ENCODE measurements at regions not wholly inside any gene's neighbourhood (a gene's known extent, or its start where the extent isn't known, plus 50 kb on each side); places are given as distances from the start of the nearest gene placed in this dataset.
A peak's percentile ranks its signal among the peaks of the same experiment; 100 is the strongest.

- Histone ChIP-seq H3K4me3 (no peak overlapping the region), H3K27ac (no peak overlapping the region), H3K4me1 (no peaks in the 10 kb centered on the region), H3K27me3 (no peaks in the 10 kb centered on the region), H3K9me3 (no peaks in the 10 kb centered on the region), H3K36me3 (no peaks in the 10 kb centered on the region)
- in situ Hi-C loops (cut with MboI; ENCODE audit: low sequenced_read_pairs in 4 of 4) (no loop called here), intact Hi-C loops (cut with DNase I; ENCODE audit: low total_unique reads) (no loop called here)
- DNase-seq, result no peak
- ATAC-seq, result no peak
- TF ChIP-seq POLR2A (IDR thresholded peaks at IDR 0.05) (no peak), CTCF (IDR thresholded peaks at IDR 0.05 in 4 of 5, conservative IDR thresholded peaks at IDR 0.05 in 1 of 5) (no peak)
Observed at GRCh38 chr19:23855676-23856075, 59.0 kb upstream of the ZNF726 start.

- TF ChIP-seq POLR2A (IDR thresholded peaks at IDR 0.05) (no peak), CTCF (IDR thresholded peaks at IDR 0.05 in 4 of 5, conservative IDR thresholded peaks at IDR 0.05 in 1 of 5) (no peak)
- Histone ChIP-seq H3K9me3 (no peaks in the 10 kb centered on the region), H3K4me1 (no peaks in the 10 kb centered on the region), H3K27me3 (no peaks in the 10 kb centered on the region), H3K4me3 (no peak overlapping the region), H3K27ac (no peak overlapping the region), H3K36me3 (no peaks in the 10 kb centered on the region)
- in situ Hi-C loops (cut with MboI; ENCODE audit: low sequenced_read_pairs in 4 of 4), result no loop called here
- no peak for DNase-seq
- ATAC-seq, result no peak
- intact Hi-C loops (cut with DNase I; ENCODE audit: low total_unique reads), result no loop called here
Observed at GRCh38 chr19:23851966-23852365, 62.7 kb upstream of the ZNF726 start.

GRCh38 chr19:23832717-23833327, 74.1 kb upstream of the ZNF681 start:
- intact Hi-C loops (cut with DNase I; ENCODE audit: low total_unique reads) (no loop called here), in situ Hi-C loops (cut with MboI; ENCODE audit: low sequenced_read_pairs in 4 of 4) (no loop called here)
- Histone ChIP-seq H3K27ac (no peak overlapping the region), H3K9me3 (peaks cover 0 to 5% (median 2%) of the 10 kb centered on the region in 3 donors), H3K4me3 (peak overlapping the region in 1 of 4 donors; percentile 44), H3K4me1 (no peaks in the 10 kb centered on the region), H3K27me3 (no peaks in the 10 kb centered on the region), H3K36me3 (no peaks in the 10 kb centered on the region)
- ATAC-seq, result no peak
- TF ChIP-seq POLR2A (IDR thresholded peaks at IDR 0.05) (no peak), CTCF (IDR thresholded peaks at IDR 0.05 in 4 of 5, conservative IDR thresholded peaks at IDR 0.05 in 1 of 5) (no peak)
- no peak for DNase-seq

- no peak overlapping the region for H3K27ac ChIP-seq
- no peaks in the 10 kb centered on the region for H3K36me3 ChIP-seq
- DNase-seq, result no peak
- ATAC-seq, result no peak
- no peaks in the 10 kb centered on the region for H3K27me3 ChIP-seq
- intact Hi-C loops (cut with DNase I; ENCODE audit: low total_unique reads) (no loop called here), in situ Hi-C loops (cut with MboI; ENCODE audit: low sequenced_read_pairs in 4 of 4) (no loop called here)
- H3K4me1 ChIP-seq, result no peaks in the 10 kb centered on the region
- H3K4me3 ChIP-seq, result no peak overlapping the region
- peaks cover 0 to 3% (median 0%) of the 10 kb centered on the region in 3 donors for H3K9me3 ChIP-seq
- TF ChIP-seq CTCF (IDR thresholded peaks at IDR 0.05 in 4 of 5, conservative IDR thresholded peaks at IDR 0.05 in 1 of 5) (peak in 1 of 5 experiments; percentile 6), POLR2A (IDR thresholded peaks at IDR 0.05) (no peak)
Observed at GRCh38 chr19:23823952-23824389, 65.3 kb upstream of the ZNF681 start.

GRCh38 chr19:23822735-23823134, 64.0 kb upstream of the ZNF681 start:
- intact Hi-C loops (cut with DNase I; ENCODE audit: low total_unique reads), result no loop called here
- Histone ChIP-seq H3K4me3 (no peak overlapping the region), H3K36me3 (no peaks in the 10 kb centered on the region), H3K9me3 (peaks cover 0 to 3% (median 0%) of the 10 kb centered on the region in 3 donors), H3K4me1 (no peaks in the 10 kb centered on the region), H3K27ac (no peak overlapping the region), H3K27me3 (no peaks in the 10 kb centered on the region)
- TF ChIP-seq CTCF (IDR thresholded peaks at IDR 0.05 in 4 of 5, conservative IDR thresholded peaks at IDR 0.05 in 1 of 5), result no peak
- no peak for TF ChIP-seq POLR2A (IDR thresholded peaks at IDR 0.05)
- in situ Hi-C loops (cut with MboI; ENCODE audit: low sequenced_read_pairs in 4 of 4), result no loop called here
- DNase-seq (no peak), ATAC-seq (no peak)

All from gastrocnemius medialis (tissue), 4 donors.